Lower leg skin (tissue), 4 donors: ENCODE measurements at regions not wholly inside any gene's neighbourhood (a gene's known extent, or its start where the extent isn't known, plus 50 kb on each side); places are given as distances from the start of the nearest gene placed in this dataset.
A peak's percentile ranks its signal among the peaks of the same experiment; 100 is the strongest.

ENCODE experiments used
- DNase-seq, 2 donors: peaks; one replicate each; pipeline ENCODE4 v3.0.0-alpha.2; 2019; ENCODE audit warnings: low spot score in 2 of 2
- H3K4me3 ChIP-seq: fragments of 200-600 bp; sonication (generic); 2 replicates; pipeline ENCODE4 v1.5.1; 2017; ENCODE audit warnings: mild to moderate bottlenecking, low read depth; ENCODE audit not compliant: poor library complexity, severe bottlenecking
- POLR2A ChIP-seq, 2 donors: fragments of 450-650 bp; IDR thresholded peaks; one replicate each; pipeline ENCODE4 v1.6.1; 2016 to 2017; ENCODE audit warnings: antibody characterized with exemption in 2 of 2, mild to moderate bottlenecking in 1 of 2, moderate library complexity in 1 of 2
- WGBS, 2 donors: methylation state at CpG; one replicate each; pipeline ENCODE4 v1.1.5; 2018; 5-methylcytosine and 5-hydroxymethylcytosine counted together
- intact Hi-C: fragments of 100-400 bp; cut with DNase I; formaldehyde crosslinking; loops from one replicate; pipeline ENCODE4 v1.15.0; 2023; ENCODE audit warnings: low total_unique reads
- TF ChIP-seq, protein P1 (sequence below), 3 donors: fragments of 450-650 bp; IDR thresholded peaks; one replicate each; pipeline ENCODE4 v1.5.1; 2016; ENCODE audit warnings: antibody characterized with exemption in 3 of 3, mild to moderate bottlenecking in 3 of 3, moderate library complexity in 2 of 3

DNA sequence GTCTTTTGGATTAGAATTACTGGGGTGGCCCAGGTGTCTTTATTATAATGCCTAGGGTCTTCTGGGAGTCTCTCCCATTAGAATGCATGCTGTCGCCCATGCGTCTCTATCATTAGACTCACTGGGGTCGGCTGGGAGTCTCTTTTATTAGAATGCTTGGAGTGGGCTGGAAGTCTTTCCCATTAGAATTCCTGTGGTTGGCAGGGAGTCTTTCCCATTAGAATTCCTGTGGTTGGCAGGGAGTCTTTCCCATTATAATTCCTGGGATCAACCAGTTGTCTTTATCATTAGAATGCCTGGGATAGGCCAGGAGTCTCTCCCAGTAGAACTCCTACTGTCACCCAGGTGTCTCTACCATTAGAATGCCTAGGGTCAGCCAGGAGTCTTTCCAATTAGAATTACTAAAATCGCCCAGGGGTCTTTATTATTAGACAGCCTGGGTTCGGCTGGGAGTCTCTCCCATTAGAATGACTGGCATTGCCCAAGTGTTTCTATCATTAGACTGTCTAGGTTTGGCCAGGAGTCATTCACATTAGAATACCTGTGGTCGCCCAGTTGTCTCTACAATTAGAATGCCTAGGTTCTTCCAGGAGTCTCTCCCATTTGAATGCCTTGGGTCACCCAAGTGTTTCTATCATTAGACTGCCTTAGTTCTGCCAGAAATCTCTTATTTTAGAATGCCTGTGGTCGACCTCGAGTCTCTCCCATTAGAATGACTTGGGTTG is 1558.5 kb downstream of the UQCRFS1 start:
- no peak for TF ChIP-seq POLR2A (IDR thresholded peaks at IDR 0.05)
- TF ChIP-seq, protein P1, sequence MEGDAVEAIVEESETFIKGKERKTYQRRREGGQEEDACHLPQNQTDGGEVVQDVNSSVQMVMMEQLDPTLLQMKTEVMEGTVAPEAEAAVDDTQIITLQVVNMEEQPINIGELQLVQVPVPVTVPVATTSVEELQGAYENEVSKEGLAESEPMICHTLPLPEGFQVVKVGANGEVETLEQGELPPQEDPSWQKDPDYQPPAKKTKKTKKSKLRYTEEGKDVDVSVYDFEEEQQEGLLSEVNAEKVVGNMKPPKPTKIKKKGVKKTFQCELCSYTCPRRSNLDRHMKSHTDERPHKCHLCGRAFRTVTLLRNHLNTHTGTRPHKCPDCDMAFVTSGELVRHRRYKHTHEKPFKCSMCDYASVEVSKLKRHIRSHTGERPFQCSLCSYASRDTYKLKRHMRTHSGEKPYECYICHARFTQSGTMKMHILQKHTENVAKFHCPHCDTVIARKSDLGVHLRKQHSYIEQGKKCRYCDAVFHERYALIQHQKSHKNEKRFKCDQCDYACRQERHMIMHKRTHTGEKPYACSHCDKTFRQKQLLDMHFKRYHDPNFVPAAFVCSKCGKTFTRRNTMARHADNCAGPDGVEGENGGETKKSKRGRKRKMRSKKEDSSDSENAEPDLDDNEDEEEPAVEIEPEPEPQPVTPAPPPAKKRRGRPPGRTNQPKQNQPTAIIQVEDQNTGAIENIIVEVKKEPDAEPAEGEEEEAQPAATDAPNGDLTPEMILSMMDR (IDR thresholded peaks at IDR 0.05): no peak
- 65 to 72% methylated on average over 8 of the region's 8 CpGs for WGBS, 2 donors
- DNase-seq: peak in 1 of 2 donors; percentile 26
- H3K4me3 ChIP-seq: no peak overlapping the region
- intact Hi-C loops: no loop called here

DNA sequence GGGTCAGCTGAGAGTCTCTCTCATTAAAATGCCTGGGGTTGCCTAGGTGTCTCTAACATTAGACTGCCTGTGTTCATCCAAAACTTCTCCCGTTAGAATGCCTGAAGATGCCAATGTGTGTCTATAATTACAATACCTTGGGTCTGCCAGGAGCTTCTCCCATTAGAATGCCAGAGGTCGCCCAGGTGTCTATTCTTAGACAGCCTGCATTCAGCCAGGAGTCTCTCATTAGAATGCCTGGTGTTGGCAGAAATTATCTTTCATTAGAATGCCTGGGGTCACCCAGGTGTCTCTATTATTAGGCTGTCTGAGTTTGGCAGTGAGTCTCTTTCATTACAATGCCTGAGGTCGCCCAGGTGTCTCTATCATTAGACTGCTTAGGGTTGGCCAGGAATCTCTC is 1560.2 kb downstream of the UQCRFS1 start:
- 27 to 42% methylated on average over 3 of the region's 3 CpGs for WGBS, 2 donors
- no peak for DNase-seq
- intact Hi-C loops: no loop called here
- H3K4me3 ChIP-seq: no peak overlapping the region
- no peak for TF ChIP-seq POLR2A (IDR thresholded peaks at IDR 0.05)
- TF ChIP-seq, protein P1 (IDR thresholded peaks at IDR 0.05): no peak

DNA sequence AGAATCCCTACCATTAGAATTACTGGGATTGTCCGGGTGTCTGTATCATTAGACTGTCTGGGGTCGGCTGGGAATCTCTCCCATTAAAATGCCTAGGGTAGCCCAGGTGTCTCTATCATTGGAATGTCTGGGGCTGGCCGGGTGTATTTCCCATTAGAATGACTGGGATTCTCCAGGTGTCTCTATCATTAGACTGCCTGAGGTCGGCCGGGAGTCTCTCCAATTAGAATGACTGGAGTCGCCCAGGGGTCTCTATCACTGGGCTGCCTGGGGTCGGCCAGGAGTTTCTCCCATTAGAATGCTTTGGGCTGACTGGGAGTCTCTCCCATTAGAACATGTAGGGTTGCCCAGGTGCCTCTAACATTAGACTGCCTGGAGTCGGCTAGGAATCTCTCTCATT is 1560.7 kb downstream of the UQCRFS1 start:
- DNase-seq: peak in 1 of 2 donors; percentile 58
- 80 to 83% methylated on average over 8 of the region's 8 CpGs for WGBS, 2 donors
- intact Hi-C loops: no loop called here

DNA sequence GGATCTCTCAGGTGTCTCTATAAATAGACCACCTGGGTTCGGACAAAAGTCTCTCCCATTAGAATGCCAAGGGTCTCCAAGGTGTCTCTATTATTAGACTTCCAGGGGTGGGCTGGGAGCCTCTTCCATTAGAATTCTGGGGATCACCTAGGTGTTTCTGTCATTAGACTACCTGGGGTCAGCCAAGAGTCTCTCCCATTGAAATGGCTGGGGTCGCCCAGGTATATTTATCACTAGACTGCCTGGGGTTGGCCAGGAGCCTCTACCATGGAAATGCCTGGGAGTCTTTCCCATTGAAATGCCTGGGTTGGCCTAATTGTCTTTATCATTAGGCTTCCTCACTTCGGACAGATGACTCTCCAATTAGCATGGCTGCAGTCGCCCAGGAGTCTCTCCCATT is 1565.5 kb downstream of the UQCRFS1 start:
- DNase-seq: peak in 1 of 2 donors; percentile 15
- intact Hi-C loops: no loop called here
- WGBS, 2 donors: 69 to 85% methylated on average over 4 of the region's 4 CpGs
- TF ChIP-seq, protein P1 (IDR thresholded peaks at IDR 0.05): no peak
- TF ChIP-seq POLR2A (IDR thresholded peaks at IDR 0.05): no peak
- no peak overlapping the region for H3K4me3 ChIP-seq

More for the DNA sequence above, 1560.7 kb downstream of the UQCRFS1 start:
- TF ChIP-seq, protein P1 (IDR thresholded peaks at IDR 0.05): no peak
- no peak for TF ChIP-seq POLR2A (IDR thresholded peaks at IDR 0.05)
- H3K4me3 ChIP-seq: no peak overlapping the region

DNA sequence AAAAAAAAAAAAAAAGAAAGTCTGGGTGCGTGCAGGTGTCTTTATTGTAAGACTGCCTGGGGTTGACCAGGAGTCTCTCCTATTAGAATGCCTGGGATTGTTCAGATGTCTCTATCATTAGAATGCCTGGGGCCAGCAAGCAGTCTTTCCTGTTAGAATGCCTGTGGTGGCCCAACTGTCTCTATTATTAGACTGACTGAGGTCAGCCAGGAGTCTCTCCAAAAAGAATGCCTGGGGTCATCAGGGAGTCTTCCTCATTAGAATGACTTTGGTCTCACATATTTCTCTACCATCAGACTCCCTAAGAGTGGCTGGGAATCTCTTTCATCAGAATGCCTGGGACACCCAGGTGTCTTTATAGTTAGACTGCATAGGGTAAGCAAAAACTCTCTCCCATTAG is 1577.5 kb downstream of the UQCRFS1 start:
- no peak for TF ChIP-seq POLR2A (IDR thresholded peaks at IDR 0.05)
- TF ChIP-seq, protein P1 (IDR thresholded peaks at IDR 0.05): no peak
- DNase-seq: peak in 1 of 2 donors; percentile 14
- no peak overlapping the region for H3K4me3 ChIP-seq
- 90 to 92% methylated on average over 1 of the region's 1 CpG for WGBS, 2 donors
- intact Hi-C loops: no loop called here

- 54 to 57% methylated on average over 1 of the region's 1 CpG for WGBS, 2 donors
- TF ChIP-seq, protein P1 (IDR thresholded peaks at IDR 0.05): no peak
- no peak for TF ChIP-seq POLR2A (IDR thresholded peaks at IDR 0.05)
- no peak for DNase-seq
- intact Hi-C loops: no loop called here
- no peak overlapping the region for H3K4me3 ChIP-seq
Measured at GRCh38 chr19:27618006-27618405, 1594.9 kb downstream of the UQCRFS1 start.
